Mesendoderm (in vitro differentiated cells): ENCODE measurements at regions not wholly inside any gene's neighbourhood (a gene's known extent, or its start where the extent isn't known, plus 50 kb on each side); places are given as distances from the start of the nearest gene placed in this dataset.
"Not testable (repeated sequence)": the region's sequence is repeated elsewhere in the genome, so short reads cannot be mapped to it uniquely, and the experiment has no call there.

Experiments
- DNase-seq: peaks from one replicate; pipeline ENCODE4 v3.0.0; 2013
- H2AK5ac ChIP-seq: 2 replicates; pipeline ENCODE4 v1.6.1; 2013; ENCODE audit warnings: low read length, inconsistent platforms
- H2BK120ac ChIP-seq: 2 replicates; pipeline ENCODE4 v1.6.1; 2013; ENCODE audit warnings: low read depth, mild to moderate bottlenecking, low read length, moderate library complexity, mixed read lengths
- H2BK15ac ChIP-seq: replicated peaks from 2 replicates; pipeline ENCODE4 v1.6.1; 2013; ENCODE audit warnings: low read depth, mild to moderate bottlenecking, moderate library complexity
- H2BK5ac ChIP-seq: 2 replicates; pipeline ENCODE4 v1.6.1; 2013; ENCODE audit warnings: low read length, inconsistent platforms
- H3K18ac ChIP-seq: 2 replicates; pipeline ENCODE4 v1.6.1; 2013; ENCODE audit warnings: mild to moderate bottlenecking, low read length, mixed read lengths
- H3K23ac ChIP-seq: one replicate; pipeline ENCODE4 v1.6.1; 2013; ENCODE audit warnings: low read length
- H3K27ac ChIP-seq: 2 replicates; pipeline ENCODE4 v1.5.1; 2013; ENCODE audit warnings: low read depth, mild to moderate bottlenecking, inconsistent platforms, low read length, moderate library complexity
- H3K27me3 ChIP-seq: 2 replicates; pipeline ENCODE4 v1.6.1; 2013; ENCODE audit warnings: low read length, control low read depth, mild to moderate bottlenecking, inconsistent platforms; ENCODE audit not compliant: insufficient read depth, poor library complexity
- H3K36me3 ChIP-seq: 2 replicates; pipeline ENCODE4 v1.6.1; 2013; ENCODE audit warnings: low read length, inconsistent platforms; ENCODE audit not compliant: control insufficient read depth, insufficient read depth
- H3K4ac ChIP-seq: one replicate; pipeline ENCODE4 v1.6.1; 2013; ENCODE audit warnings: low read depth, mild to moderate bottlenecking, low read length, moderate library complexity
- H3K4me1 ChIP-seq: 2 replicates; pipeline ENCODE4 v1.6.1; 2013; ENCODE audit warnings: low read depth, low read length, inconsistent platforms; ENCODE audit not compliant: control insufficient read depth
- H3K4me2 ChIP-seq: 2 replicates; pipeline ENCODE4 v1.6.1; 2013; ENCODE audit warnings: low read length
- H3K4me3 ChIP-seq: 2 replicates; pipeline ENCODE4 v1.5.1; 2013; ENCODE audit warnings: mild to moderate bottlenecking, low read length
- H3K56ac ChIP-seq: one replicate; pipeline ENCODE4 v1.6.1; 2013; ENCODE audit warnings: low read length
- H3K79me1 ChIP-seq: 2 replicates; pipeline ENCODE4 v1.6.1; 2013; ENCODE audit warnings: low read length, inconsistent platforms
- H3K79me2 ChIP-seq: 2 replicates; pipeline ENCODE4 v1.6.1; 2013; ENCODE audit warnings: mild to moderate bottlenecking, low read length; ENCODE audit not compliant: control insufficient read depth, insufficient read depth
- H3K9ac ChIP-seq: 2 replicates; pipeline ENCODE4 v1.6.1; 2013; ENCODE audit warnings: low read length, inconsistent platforms
- H4K5ac ChIP-seq: one replicate; pipeline ENCODE4 v1.6.1; 2013; ENCODE audit warnings: low read length
- H4K8ac ChIP-seq: one replicate; pipeline ENCODE4 v1.6.1; 2013; ENCODE audit warnings: low read depth, mild to moderate bottlenecking, control low read depth, low read length, moderate library complexity
- WGBS: extraction: QIAGEN DNeasy Blood & Tissue Kit; methylation state at CpG from one replicate; pipeline ENCODE4 v1.1.7; 2013; ENCODE audit warnings: low lambda C conversion rate, missing lambda C conversion rate; ENCODE audit not compliant: insufficient coverage; ENCODE audit errors: extremely low coverage; 5-methylcytosine and 5-hydroxymethylcytosine counted together

DNA sequence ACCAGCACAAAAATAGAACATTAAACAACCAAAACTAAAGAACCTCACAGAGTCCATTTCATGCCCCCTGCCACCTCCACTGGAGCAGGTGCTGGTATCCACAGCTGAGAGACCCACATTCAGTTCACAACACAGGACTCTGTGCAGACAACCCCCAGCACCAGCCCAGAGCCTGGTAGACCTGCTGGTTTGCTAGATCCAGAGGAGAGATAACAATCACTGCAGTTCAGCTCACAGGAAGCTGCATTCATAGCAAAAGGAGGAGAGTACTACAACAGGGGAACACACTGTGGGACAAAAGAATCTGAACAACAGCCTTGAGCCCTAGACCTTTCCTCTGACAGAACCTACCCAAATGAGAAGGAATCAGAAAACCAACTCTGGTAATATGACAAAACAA, 326.7 kb downstream of the METTL4 start:
- Histone ChIP-seq H4K5ac (no peak overlapping the region), H3K23ac (no peak overlapping the region), H3K4me2 (no peak overlapping the region), H3K36me3 (no peaks in the 10 kb centered on the region), H3K18ac (no peak overlapping the region), H3K27me3 (no peaks in the 10 kb centered on the region), H3K4ac (no peak overlapping the region), H3K9ac (no peak overlapping the region), H3K56ac (no peak overlapping the region), H2AK5ac (no peak overlapping the region), H3K79me1 (no peaks in the 10 kb centered on the region), H3K4me1 (no peaks in the 10 kb centered on the region), H2BK5ac (no peak overlapping the region), H2BK120ac (no peak overlapping the region), H2BK15ac (no peak overlapping the region), H3K79me2 (no peaks in the 10 kb centered on the region), H4K8ac (no peak overlapping the region), H3K27ac (no peak overlapping the region), H3K4me3 (no peak overlapping the region)
- DNase-seq: peak; percentile 71

DNA sequence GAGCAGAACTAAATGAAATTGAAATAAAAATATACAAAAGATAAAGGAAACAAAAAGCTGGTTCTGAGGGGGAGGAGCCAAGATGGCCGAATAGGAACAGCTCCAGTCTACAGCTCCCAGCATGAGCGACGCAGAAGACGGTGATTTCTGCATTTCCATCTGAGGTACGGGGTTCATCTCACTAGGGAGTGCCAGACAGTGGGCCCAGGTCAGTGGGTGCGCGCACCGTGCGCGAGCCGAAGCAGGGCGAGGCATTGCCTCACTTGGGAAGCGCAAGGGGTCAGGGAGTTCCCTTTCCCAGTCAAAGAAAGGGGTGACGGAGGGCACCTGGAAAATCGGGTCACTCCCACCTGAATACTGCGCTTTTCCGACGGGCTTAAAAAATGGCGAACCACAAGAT, 324.2 kb downstream of the METTL4 start:
- not testable (repeated sequence) for H3K18ac ChIP-seq, H4K5ac ChIP-seq, H4K8ac ChIP-seq, H3K27me3 ChIP-seq, H2AK5ac ChIP-seq, H2BK5ac ChIP-seq, H3K4me1 ChIP-seq, H2BK15ac ChIP-seq, H3K36me3 ChIP-seq, H3K4me2 ChIP-seq, H3K23ac ChIP-seq, H3K79me2 ChIP-seq, H3K4me3 ChIP-seq, H3K79me1 ChIP-seq, H3K9ac ChIP-seq, DNase-seq, H3K4ac ChIP-seq, H3K56ac ChIP-seq, H2BK120ac ChIP-seq, H3K27ac ChIP-seq
- WGBS: no CpG with 5 or more reads among the region's 19 CpGs

DNA sequence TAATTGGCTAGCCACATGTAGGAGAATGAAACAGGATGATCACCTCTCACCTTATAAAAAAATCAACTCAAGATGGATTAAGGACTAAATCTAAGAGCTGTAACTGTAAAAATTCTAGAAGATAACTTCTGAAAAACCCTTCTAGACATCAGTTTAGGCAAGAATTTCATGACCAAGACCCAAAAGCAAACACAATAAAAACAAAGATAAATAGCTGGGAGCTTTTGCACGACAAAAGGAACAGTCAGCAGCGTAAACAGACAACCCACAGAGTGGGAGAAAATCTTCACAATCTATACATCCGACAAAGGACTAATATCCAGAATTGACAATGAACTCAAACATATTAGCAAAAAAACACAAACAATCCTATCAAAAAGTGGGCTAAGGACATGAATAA, 316.3 kb downstream of the METTL4 start:
- H2AK5ac ChIP-seq: no peak overlapping the region

DNA sequence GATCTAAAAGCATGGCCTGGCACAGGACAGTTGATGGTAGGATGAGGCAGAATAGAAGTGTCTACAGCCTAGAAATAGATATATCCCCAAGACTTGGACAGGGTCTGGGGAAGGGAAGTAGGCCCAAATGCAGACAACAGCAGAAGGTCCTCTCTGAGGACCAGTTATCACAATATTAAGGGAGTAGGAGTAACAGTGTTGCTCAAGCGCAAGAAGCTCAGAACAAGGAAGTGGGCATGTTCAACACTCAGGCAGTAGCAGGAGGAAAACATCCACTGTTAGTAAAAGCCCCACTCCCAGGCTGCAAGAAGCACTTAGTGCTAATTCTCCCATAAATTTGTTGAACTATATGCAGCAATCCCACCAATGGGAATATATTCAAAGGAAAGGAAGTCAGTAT, 314.7 kb downstream of the METTL4 start:
- H3K4me2 ChIP-seq: no peak overlapping the region
- no peak overlapping the region for H4K8ac ChIP-seq
- no peak overlapping the region for H3K9ac ChIP-seq
- no CpG with 5 or more reads among the region's 1 CpG for WGBS
- no peak overlapping the region for H3K4ac ChIP-seq
- no peak for DNase-seq
- no peak overlapping the region for H3K56ac ChIP-seq
- no peak overlapping the region for H2BK5ac ChIP-seq
- no peak overlapping the region for H3K4me3 ChIP-seq
- H3K23ac ChIP-seq: no peak overlapping the region
- no peaks in the 10 kb centered on the region for H3K79me2 ChIP-seq
- H3K4me1 ChIP-seq: no peaks in the 10 kb centered on the region
- no peaks in the 10 kb centered on the region for H3K36me3 ChIP-seq
- H2BK120ac ChIP-seq: no peak overlapping the region
- H2BK15ac ChIP-seq: no peak overlapping the region
- no peak overlapping the region for H3K27ac ChIP-seq
- no peak overlapping the region for H2AK5ac ChIP-seq
- no peak overlapping the region for H3K18ac ChIP-seq
- H3K27me3 ChIP-seq: no peaks in the 10 kb centered on the region
- no peak overlapping the region for H4K5ac ChIP-seq
- no peaks in the 10 kb centered on the region for H3K79me1 ChIP-seq

More for the DNA sequence above, 316.3 kb downstream of the METTL4 start:
- no peaks in the 10 kb centered on the region for H3K79me1 ChIP-seq
- H2BK120ac ChIP-seq: no peak overlapping the region
- no peak overlapping the region for H2BK5ac ChIP-seq
- H4K8ac ChIP-seq: no peak overlapping the region
- no peaks in the 10 kb centered on the region for H3K79me2 ChIP-seq
- H3K23ac ChIP-seq: no peak overlapping the region
- no peak overlapping the region for H3K4me3 ChIP-seq
- no peak overlapping the region for H2BK15ac ChIP-seq
- no peak overlapping the region for H3K4ac ChIP-seq
- H3K9ac ChIP-seq: no peak overlapping the region
- no peak for DNase-seq
- H3K4me1 ChIP-seq: no peaks in the 10 kb centered on the region
- H3K4me2 ChIP-seq: no peak overlapping the region
- no peak overlapping the region for H4K5ac ChIP-seq
- H3K36me3 ChIP-seq: no peaks in the 10 kb centered on the region
- no peak overlapping the region for H3K27ac ChIP-seq
- no peaks in the 10 kb centered on the region for H3K27me3 ChIP-seq
- no CpG with 5 or more reads among the region's 3 CpGs for WGBS
- no peak overlapping the region for H3K56ac ChIP-seq
- no peak overlapping the region for H3K18ac ChIP-seq

DNA sequence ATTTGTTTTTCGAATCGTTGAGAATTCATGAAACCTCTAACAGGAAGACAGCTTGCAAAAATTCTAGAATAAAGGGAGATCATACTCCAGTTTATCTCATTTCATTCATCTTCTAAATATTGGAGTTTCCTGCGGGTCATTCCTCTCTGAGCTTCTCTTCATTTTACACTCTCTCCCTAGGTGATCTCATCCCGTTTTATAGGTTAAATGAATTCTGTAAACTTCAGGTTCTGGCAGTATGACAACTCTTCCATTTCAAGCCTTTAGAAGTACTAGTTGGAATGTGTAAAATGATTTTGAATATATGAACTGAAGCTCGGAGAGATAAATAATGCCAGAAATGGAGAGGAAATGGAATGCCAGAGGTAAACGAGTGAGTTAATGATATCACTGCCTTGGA, 312.4 kb downstream of the METTL4 start:
- H3K4me3 ChIP-seq: no peak overlapping the region
- no peak overlapping the region for H2BK5ac ChIP-seq
- no peaks in the 10 kb centered on the region for H3K4me1 ChIP-seq
- H2BK15ac ChIP-seq: no peak overlapping the region
- H4K5ac ChIP-seq: no peak overlapping the region
- H3K27me3 ChIP-seq: no peaks in the 10 kb centered on the region
- no peak overlapping the region for H3K27ac ChIP-seq
- H2BK120ac ChIP-seq: no peak overlapping the region
- H3K18ac ChIP-seq: no peak overlapping the region
- H3K56ac ChIP-seq: no peak overlapping the region
- WGBS: no CpG with 5 or more reads among the region's 6 CpGs
- H4K8ac ChIP-seq: no peak overlapping the region
- no peaks in the 10 kb centered on the region for H3K36me3 ChIP-seq
- no peak overlapping the region for H3K23ac ChIP-seq
- no peak overlapping the region for H3K4me2 ChIP-seq
- H3K79me2 ChIP-seq: no peaks in the 10 kb centered on the region
- H3K4ac ChIP-seq: no peak overlapping the region
- H3K79me1 ChIP-seq: no peaks in the 10 kb centered on the region
- no peak overlapping the region for H2AK5ac ChIP-seq
- no peak for DNase-seq
- no peak overlapping the region for H3K9ac ChIP-seq

DNA sequence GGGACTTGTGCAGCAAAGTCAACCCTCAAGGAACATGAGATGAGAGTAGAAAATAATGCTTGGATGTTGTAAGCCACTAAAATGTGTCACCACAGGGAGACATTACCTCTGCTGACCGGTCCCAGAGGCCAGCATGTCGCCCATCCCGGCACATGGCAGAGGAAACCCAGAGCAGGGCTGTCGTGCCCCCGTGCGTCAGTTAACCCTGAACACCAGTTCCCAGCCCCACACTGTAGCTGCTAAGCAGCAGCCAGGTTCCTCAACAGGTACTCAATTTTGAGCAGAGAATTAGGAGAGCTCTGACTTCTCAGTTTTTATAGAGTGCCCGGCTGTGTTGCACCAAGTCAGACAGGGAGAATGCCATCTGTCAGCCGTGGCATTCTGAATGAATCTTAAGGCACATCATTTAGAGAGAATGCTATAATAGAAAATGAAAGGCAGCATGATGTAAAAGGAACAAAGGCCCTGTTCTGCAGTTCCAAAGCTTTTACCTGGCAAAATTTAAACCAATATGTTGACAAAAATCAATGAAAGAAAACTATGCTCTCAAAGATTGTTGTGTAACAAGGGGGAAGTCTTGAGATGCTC, 307.9 kb downstream of the METTL4 start:
- no peak overlapping the region for H2BK5ac ChIP-seq
- no peak overlapping the region for H3K9ac ChIP-seq
- no peaks in the 10 kb centered on the region for H3K36me3 ChIP-seq
- no peak overlapping the region for H2BK15ac ChIP-seq
- no peak overlapping the region for H3K23ac ChIP-seq
- WGBS: no CpG with 5 or more reads among the region's 8 CpGs
- H3K4ac ChIP-seq: no peak overlapping the region
- H2AK5ac ChIP-seq: no peak overlapping the region
- H3K4me1 ChIP-seq: no peaks in the 10 kb centered on the region
- H3K4me3 ChIP-seq: no peak overlapping the region
- no peaks in the 10 kb centered on the region for H3K79me1 ChIP-seq
- no peak overlapping the region for H3K56ac ChIP-seq
- no peak overlapping the region for H3K27ac ChIP-seq
- H4K5ac ChIP-seq: no peak overlapping the region
- H2BK120ac ChIP-seq: no peak overlapping the region
- H3K79me2 ChIP-seq: no peaks in the 10 kb centered on the region
- H3K27me3 ChIP-seq: no peaks in the 10 kb centered on the region
- no peak overlapping the region for H4K8ac ChIP-seq
- no peak for DNase-seq
- H3K18ac ChIP-seq: no peak overlapping the region
- no peak overlapping the region for H3K4me2 ChIP-seq
